ENCODE measurements at regions not wholly inside any gene's neighbourhood (a gene's known extent, or its start where the extent isn't known, plus 50 kb on each side); places are given as distances from the start of the nearest gene placed in this dataset.

DNA sequence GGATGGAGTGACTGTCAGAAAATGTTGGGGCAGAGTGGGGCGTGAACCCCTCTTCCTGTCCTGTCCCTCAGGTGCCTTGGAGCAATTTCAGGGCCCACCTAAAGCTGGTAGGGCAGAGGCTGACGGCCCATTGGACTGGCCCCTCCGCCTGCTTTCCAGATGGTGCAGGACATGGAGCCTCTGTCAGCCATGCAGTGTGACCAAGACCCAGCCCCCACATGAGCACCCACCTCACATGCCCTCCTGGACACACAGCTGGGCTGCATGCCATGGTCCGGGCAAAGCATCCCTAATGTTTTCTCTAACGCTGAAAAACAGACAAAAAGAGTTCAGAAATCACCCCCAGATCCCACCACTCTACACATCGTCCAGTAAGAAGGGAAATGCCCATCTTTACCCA lies 51.3 kb upstream of the PSAP start:
- WGBS, 2 donors, result 92 to 96% methylated on average over 6 of the region's 6 CpGs
- intact Hi-C loops (cut with DNase I; ENCODE audit: low total_unique reads), result loop anchor here (10.0 kb wide), 1 partner anchor 152 kb away; no protein-coding TSS in a partner anchor

More for the DNA sequence above, 51.3 kb upstream of the PSAP start:
- no peak for TF ChIP-seq POLR2A (IDR thresholded peaks at IDR 0.05)
- no peak for TF ChIP-seq CTCF (IDR thresholded peaks at IDR 0.05)
- no peak for DNase-seq (ENCODE audit: low spot score in 2 of 2)
- no peak overlapping the region for H3K4me3 ChIP-seq (ENCODE audit: low read depth, poor library complexity, severe bottlenecking)
